ENCODE measurements at regions not wholly inside any gene's neighbourhood (a gene's known extent, or its start where the extent isn't known, plus 50 kb on each side); places are given as distances from the start of the nearest gene placed in this dataset.

- ChIA-PET POLR2A (ENCODE audit: low non-redundant PET) (no interaction called here), CTCF (no interaction called here)
- Histone ChIP-seq H3K27ac (ENCODE audit: low read depth, low read length, poor library complexity, severe bottlenecking) (no peak overlapping the region), H3K4me3 (ENCODE audit: low read depth, low read length, poor library complexity, severe bottlenecking) (no peak overlapping the region), H3K36me3 (ENCODE audit: insufficient read depth, low read length, poor library complexity, severe bottlenecking) (no peaks in the 10 kb centered on the region), H3K9me3 (ENCODE audit: low read depth, low read length, poor library complexity, severe bottlenecking) (no peaks in the 10 kb centered on the region), H3K4me1 (ENCODE audit: insufficient read depth, low read length, poor library complexity, severe bottlenecking) (peaks cover 17% of the 10 kb centered on the region), H3K27me3 (replicated peaks; ENCODE audit: insufficient read depth, low read depth, low read length, poor library complexity) (no peaks in the 10 kb centered on the region)
- BruUV-seq (replicated peaks), result no TSS peak
- TF ChIP-seq CTCF (conservative IDR thresholded peaks at IDR 0.05; ENCODE audit: low read depth, low read length) (no peak), EZH2 (IDR thresholded peaks at IDR 0.05; ENCODE audit: borderline replicate concordance, low read depth, low read length, poor library complexity, severe bottlenecking) (no peak)
- intact Hi-C loops (cut with micrococcal nuclease; ENCODE audit: unreplicated experiment), result no loop called here
- DNase-seq (ENCODE audit: low spot score), result no peak
Measured at GRCh38 chr2:128414946-128415778, 96.5 kb upstream of the HS6ST1 start.

- Histone ChIP-seq H3K9me3 (ENCODE audit: low read depth, low read length, poor library complexity, severe bottlenecking) (no peaks in the 10 kb centered on the region), H3K27ac (ENCODE audit: low read depth, low read length, poor library complexity, severe bottlenecking) (no peak overlapping the region), H3K36me3 (ENCODE audit: insufficient read depth, low read length, poor library complexity, severe bottlenecking) (no peaks in the 10 kb centered on the region), H3K4me1 (ENCODE audit: insufficient read depth, low read length, poor library complexity, severe bottlenecking) (peaks cover 17% of the 10 kb centered on the region), H3K27me3 (replicated peaks; ENCODE audit: insufficient read depth, low read depth, low read length, poor library complexity) (no peaks in the 10 kb centered on the region), H3K4me3 (ENCODE audit: low read depth, low read length, poor library complexity, severe bottlenecking) (no peak overlapping the region)
- ChIA-PET CTCF (no interaction called here), POLR2A (ENCODE audit: low non-redundant PET) (no interaction called here)
- TF ChIP-seq CTCF (conservative IDR thresholded peaks at IDR 0.05; ENCODE audit: low read depth, low read length) (no peak), EZH2 (IDR thresholded peaks at IDR 0.05; ENCODE audit: borderline replicate concordance, low read depth, low read length, poor library complexity, severe bottlenecking) (no peak)
- intact Hi-C loops (cut with micrococcal nuclease; ENCODE audit: unreplicated experiment), result no loop called here
- BruUV-seq (replicated peaks), result no TSS peak
- DNase-seq (ENCODE audit: low spot score), result no peak
Measured at GRCh38 chr2:128415779-128416061, 97.1 kb upstream of the HS6ST1 start.

- Histone ChIP-seq H3K27ac (ENCODE audit: low read depth, low read length, poor library complexity, severe bottlenecking) (no peak overlapping the region), H3K4me1 (ENCODE audit: insufficient read depth, low read length, poor library complexity, severe bottlenecking) (peaks cover 17% of the 10 kb centered on the region), H3K4me3 (ENCODE audit: low read depth, low read length, poor library complexity, severe bottlenecking) (no peak overlapping the region), H3K9me3 (ENCODE audit: low read depth, low read length, poor library complexity, severe bottlenecking) (no peaks in the 10 kb centered on the region), H3K36me3 (ENCODE audit: insufficient read depth, low read length, poor library complexity, severe bottlenecking) (no peaks in the 10 kb centered on the region), H3K27me3 (replicated peaks; ENCODE audit: insufficient read depth, low read depth, low read length, poor library complexity) (no peaks in the 10 kb centered on the region)
- intact Hi-C loops (cut with micrococcal nuclease; ENCODE audit: unreplicated experiment), result no loop called here
- ChIA-PET POLR2A (ENCODE audit: low non-redundant PET) (no interaction called here), CTCF (no interaction called here)
- no peak for DNase-seq (ENCODE audit: low spot score)
- TF ChIP-seq CTCF (conservative IDR thresholded peaks at IDR 0.05; ENCODE audit: low read depth, low read length) (no peak), EZH2 (IDR thresholded peaks at IDR 0.05; ENCODE audit: borderline replicate concordance, low read depth, low read length, poor library complexity, severe bottlenecking) (no peak)
- BruUV-seq (replicated peaks), result no TSS peak
Measured at GRCh38 chr2:128416109-128416785, 97.6 kb upstream of the HS6ST1 start.

Measured in A673 (cell line).